GM19324 (cell line): ENCODE measurements at regions not wholly inside any gene's neighbourhood (a gene's known extent, or its start where the extent isn't known, plus 50 kb on each side); places are given as distances from the start of the nearest gene placed in this dataset.

ENCODE experiments used
- ATAC-seq: cut with Tn5 transposase; IDR thresholded peaks from one replicate; pipeline ENCODE4 v1.9.1; 2021; ENCODE audit warnings: mild to moderate bottlenecking, moderate library complexity; ENCODE audit not compliant: unreplicated experiment, low FRiP score

DNA sequence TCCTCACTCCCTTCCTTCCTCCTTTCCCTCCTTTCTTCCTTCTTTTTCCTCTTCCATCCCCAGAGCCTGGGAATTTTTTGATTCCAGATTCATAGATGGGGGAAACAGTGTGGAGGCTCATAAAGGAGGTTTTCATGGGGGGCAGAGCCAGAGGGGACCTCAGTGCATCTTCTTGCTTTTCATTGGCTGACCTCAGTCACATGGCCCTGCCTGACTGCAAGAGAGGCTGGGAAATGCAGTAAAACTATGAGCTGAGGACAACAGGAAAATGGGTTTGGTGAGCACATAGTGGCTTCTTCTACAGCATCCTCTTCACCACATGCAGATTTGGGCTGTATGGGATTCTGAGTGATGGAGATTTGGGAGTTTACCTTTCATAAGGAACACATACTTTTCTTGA, 437.1 kb upstream of the TBX3 start:
- ATAC-seq: no peak

DNA sequence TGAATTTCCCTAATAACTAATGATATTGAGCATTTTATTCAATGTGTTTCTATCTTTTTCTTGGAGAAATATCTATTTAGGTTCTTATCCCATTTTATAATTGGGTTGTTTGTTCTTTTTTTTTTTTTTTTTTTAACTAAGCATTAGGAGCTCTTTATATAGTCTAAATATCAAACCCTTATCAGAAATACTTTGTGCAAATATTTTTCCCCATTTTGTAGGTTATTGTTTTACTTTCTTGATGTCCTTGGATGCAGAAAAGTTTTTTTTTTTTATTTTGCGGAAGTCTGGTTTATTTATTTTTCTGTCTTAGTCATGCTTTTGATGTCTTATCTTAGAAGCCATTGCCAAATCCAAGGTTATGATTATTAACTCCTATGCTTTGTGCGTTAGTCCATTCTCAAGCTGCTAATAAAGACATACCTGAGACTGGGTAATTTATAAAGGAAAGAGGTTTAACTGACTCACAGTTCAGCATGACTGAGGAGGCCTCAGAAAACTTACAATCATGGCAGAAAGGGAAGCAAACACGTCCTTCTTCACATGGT, 434.3 kb upstream of the TBX3 start:
- ATAC-seq: no peak

DNA sequence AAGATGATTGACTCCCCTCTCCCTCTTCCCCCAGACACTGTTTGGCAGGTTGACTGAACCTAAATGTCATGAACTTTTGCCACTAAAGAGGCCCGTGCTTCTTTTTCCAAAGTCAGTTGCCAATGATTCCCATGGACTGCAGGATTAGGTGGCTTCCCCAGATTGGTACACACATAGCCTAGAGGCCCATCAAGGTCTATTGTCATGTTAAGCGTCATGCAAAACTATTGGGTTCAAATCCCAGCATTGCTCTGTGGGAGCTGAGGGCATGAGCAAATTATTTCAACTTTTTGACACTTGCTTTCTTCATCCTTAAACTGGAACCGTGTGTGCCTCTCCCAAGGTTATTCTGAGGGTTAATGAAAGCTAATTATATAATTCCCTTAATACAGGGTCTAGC, 430.2 kb upstream of the TBX3 start:
- ATAC-seq: no peak

DNA sequence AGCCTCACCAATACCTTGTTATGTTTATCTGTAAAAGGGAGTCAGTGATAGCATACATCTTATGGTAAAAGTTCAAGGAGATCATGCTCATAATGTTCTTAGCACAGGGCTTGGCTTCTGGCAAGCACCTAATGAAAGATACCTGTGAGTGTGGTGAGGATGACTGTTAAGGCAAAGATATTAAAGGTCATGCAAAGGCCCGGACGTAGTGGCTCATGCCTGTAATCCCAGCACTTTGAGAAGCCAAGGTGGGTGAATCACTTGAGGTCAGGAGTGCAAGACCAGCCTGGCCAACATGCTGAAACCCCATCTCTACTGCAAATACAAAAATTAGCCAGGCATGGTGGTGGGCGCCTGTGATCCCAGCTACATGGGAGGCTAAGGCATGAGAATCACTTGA, 425.9 kb upstream of the TBX3 start:
- ATAC-seq: no peak

DNA sequence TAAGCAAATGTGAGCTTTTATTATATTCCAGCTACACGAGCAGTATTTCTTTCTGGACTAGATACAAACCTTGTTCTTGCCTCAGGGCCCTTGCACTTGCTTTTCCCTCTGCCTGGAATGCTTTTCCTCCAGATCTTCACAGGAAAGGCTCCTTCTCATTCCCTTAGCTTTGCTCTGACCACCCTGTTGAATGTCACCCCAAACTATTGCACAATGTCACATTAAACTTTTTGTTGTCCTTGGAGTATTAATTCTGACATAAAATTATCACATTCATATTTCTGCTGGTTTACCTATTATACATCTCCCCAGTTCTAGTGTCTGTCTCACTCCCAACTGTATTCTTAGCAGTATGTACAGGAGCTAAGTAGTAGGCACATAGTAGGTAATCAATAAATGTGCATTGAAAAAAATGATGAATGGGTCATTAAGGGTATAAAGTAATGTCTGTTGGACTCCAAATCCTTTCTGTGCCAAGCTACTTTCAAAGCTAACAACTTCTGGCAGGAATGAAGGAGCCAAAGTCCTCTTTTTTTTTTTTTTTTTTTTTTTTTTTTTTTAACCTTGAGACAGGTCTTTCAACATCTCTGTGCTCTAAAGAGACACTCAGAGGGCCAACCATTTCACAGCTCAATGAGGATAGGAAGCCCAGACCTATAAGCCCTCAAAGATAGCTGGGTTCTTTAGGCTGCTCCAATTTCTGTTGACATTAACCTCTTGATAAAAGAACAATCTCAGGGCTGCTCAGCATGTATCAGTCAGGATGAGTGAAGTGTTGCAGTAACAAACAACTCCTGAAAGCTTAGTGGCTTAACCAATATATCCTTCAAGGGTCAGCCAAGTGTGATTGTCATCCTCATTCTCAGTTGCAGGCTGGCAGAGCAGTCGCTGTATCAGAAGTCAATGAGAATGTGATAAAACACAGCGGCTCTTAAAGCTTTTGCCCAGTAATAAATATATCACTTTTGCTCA, 424.4 kb upstream of the TBX3 start:
- no peak for ATAC-seq

DNA sequence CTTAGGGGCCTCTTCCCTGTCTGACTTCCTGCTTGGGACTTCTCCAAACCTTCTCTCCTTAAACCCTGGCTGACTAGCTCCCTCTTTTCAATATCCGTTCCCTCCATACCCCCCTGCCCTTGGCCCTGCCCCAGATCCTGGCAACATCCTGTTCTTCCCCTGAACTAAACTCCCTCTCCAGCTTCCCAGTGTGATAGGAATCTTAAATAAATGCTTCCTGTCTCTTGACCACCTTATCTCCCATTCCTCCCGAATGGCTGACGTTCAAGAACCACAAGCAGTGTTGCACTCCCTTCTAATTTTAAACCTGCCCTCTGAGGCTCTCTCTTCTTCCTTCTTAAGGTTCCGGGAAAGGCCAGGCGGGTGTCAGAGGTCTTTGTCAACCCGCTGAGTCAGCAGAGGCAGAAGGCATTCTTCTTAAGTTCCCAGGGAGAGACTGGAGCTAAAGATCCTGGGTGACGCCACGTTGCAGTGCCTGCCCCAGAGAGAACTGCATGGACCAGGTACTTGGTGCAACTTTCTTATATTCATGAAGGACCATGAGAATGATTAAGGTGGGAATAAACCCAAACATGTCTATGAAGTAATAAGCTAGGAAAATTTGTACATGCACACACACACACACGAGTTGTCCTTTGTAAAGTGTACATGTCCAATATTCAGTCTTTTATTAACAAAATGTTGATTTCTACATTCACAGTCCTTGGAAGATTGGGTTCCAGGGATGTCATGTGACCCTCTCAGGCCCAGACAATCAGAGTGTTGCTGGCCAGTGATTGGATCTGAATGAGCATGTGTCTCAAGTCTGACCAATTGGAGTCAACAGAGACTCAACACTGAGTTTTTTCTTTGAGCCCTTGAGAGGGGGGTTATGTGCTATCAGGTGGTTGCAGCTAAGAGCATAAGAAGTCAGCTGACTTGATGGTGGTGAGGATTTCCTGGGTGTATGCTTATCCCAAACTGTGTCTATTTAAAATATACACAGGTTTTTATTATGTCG, 420.2 kb upstream of the TBX3 start:
- ATAC-seq: no peak

DNA sequence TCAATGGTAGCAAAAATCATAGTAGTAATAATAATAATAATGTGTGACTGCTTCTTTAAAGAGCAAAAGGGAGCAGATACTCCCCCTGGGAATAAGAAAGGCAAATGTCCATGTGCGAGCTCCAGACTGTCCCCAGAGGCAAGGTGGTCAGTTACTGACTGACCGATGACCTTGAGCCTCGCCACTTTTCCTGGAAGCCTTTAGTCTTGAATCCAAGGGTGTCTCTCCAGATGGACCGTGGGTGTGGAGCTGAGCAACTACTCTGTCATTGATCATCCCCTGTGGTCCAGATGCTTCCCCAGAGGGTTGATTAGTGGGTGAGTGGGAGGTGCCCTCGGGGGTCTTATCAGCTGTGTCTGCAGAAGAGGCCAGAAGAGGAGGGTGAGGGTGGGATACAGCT, 418.5 kb upstream of the TBX3 start:
- ATAC-seq: no peak

DNA sequence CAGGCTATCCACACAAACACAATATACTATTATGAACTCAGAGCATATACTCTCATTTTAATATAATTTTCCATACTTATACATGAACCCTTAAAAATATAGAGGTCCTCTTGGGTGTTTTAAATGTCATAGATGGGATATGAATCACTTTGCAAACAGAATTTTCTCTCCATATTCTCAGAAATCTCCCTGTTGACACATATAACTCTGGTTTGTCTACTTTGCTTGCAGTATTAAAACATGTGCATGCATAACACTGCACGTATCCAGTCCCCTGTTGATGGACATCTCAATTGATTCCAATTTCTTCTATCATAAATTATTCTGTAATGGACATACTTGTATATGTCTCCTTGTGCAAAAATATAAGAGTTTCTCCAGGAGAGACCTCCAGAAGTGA, 417.5 kb upstream of the TBX3 start:
- no peak for ATAC-seq

DNA sequence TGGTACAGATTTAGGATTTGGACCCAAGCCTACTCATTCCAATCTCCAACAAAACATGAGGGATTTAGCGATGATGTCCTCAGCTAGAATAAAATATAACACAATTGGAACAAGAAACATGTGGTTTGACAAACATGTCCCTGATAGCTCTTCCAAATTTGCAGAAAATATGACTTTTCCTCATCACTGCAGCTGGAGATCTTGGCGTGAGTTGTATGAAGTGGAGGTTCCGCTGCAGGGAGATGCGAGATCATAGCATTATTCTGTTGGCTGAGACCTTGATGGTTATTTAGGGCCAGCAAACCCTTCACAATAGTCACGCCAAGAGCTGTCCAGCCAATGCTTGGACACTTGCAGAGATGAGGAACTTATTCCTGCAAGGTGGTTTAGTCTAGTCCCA, 413.4 kb upstream of the TBX3 start:
- ATAC-seq: no peak

DNA sequence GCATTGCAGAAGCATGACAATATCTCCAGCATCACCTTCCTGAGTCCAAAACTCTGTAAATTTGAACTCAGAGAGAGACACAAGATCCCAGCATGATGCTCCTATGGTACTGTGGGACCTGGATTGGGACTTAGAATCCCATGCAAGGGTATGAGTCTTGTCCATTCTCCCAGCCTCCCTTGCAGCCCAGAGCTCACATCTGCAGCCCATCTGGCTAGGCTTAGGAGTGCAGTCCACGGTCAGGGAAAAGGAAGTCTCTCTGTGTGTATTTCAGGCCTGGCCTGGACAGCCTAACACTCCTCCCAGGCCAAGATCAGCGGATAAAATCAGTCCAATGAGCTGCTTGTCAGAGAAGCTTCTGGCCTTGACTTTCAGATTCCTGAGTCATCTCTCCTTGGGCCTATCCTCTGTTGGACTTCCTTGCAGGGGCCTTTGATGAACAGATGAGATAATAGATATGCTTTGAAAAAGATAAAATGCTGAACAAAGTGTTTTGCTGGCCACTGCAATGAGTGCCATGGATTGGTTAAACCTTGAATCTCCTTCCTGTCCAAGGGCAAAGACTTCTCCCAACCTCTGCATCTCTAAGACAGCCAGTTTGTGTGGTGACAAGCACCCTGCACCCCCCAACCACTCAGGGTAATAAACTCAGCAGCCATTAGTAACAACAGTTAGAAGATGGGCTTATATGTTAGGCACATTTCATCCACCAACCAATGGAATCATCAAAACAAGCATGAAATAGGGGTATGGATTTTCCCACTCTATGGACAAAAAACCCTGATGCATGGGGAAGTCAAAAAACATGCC, 412.8 kb upstream of the TBX3 start:
- no peak for ATAC-seq

DNA sequence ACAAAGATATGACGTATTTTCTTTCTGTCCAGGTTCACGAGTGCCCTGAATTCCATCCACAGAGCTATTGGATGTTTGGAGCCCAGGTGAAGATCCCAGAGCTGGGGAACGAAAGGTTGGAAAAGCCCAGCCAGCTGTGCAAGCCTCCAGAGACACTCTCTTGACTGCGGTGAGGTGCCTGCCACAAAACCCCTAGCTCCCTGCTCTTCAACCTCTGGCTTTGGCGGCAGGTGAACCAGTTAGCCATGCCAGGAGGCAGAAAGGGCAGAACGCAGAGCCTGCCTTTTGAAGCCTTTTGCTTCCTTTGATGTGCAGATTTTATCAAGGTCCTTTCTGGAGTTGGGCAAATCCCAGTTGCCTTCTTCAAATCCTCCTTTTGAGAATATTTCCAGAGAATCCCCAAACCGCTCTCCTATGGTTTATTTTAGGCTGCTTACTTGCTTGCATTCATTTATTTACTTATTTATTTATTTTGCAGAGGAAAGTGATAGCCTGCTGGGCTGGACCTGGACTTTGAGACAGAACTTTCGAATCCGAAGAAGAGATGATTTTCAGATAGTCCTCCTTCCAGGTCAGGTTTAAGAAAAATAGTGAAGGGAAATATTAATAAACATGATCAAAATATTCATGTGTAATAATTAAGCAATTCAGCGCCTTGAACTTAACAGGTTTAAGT, 411.2 kb upstream of the TBX3 start:
- ATAC-seq: no peak

DNA sequence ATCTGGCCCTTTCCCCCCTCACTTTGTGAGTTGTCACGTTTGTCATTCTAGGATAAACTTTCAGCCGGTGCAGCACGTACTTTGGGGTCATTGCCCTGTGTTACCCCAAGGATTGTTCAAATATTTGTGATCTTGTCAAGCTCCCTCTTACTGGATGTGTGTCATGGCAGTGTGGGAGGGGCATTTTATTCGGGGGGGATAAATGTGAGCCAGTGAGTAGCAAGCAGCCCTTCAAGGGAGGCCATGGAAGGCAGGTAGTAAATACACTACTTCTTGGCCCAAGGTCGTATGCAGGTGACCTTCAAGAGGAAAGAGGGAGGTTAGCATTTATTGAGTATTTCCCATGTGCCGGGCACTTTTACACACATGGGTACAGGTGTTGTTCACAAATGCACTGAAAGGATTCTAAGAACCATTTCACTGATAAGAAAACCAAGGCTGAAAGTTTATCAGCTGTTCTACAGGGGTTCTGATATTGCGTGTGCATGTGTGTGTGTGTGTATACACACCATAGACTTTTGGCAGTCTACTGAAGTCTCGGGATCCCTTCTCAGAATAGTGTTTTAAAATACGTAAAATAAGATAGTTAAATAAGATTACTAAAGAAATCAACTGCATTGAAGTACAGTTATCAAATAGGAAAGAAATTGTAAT, 410.3 kb upstream of the TBX3 start:
- no peak for ATAC-seq

DNA sequence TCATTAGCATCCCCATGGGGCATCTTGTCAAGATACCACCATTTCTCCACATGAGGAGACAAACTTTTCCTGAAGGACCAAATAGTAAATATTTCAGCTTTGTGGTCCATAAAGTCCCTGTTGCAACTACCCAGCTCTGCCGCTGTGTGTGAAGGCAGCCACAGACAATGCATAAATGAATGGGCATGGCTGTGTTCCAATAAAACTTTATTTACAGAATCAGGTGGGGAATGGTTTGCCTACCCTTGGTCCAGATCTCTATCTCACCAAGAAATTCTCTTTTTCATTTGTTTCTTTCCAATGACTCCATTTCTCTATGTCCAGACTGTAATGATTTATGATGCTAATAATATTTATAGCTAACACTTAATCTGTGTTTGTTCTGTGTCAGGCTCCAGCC, 409.3 kb upstream of the TBX3 start:
- ATAC-seq: no peak

DNA sequence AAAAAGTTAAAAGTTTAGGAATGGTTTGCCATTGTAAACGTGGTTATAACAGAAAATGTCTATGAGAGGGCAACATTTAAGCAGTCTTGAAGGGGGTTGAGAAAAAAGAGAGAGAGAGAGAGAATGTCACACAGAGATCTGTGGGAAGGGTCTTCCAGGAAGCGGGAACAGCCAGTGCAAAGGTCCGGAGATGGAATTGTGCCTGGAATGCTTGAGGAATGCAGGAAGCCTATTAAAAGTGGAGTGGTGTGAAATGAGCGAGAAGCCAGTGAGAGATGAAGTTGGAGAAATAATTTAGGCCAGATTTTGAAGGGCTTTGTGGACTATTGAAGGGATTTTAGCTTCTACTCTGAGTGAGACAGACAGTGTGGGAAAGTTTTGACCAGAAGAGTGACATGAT, 406.8 kb upstream of the TBX3 start:
- ATAC-seq: no peak

DNA sequence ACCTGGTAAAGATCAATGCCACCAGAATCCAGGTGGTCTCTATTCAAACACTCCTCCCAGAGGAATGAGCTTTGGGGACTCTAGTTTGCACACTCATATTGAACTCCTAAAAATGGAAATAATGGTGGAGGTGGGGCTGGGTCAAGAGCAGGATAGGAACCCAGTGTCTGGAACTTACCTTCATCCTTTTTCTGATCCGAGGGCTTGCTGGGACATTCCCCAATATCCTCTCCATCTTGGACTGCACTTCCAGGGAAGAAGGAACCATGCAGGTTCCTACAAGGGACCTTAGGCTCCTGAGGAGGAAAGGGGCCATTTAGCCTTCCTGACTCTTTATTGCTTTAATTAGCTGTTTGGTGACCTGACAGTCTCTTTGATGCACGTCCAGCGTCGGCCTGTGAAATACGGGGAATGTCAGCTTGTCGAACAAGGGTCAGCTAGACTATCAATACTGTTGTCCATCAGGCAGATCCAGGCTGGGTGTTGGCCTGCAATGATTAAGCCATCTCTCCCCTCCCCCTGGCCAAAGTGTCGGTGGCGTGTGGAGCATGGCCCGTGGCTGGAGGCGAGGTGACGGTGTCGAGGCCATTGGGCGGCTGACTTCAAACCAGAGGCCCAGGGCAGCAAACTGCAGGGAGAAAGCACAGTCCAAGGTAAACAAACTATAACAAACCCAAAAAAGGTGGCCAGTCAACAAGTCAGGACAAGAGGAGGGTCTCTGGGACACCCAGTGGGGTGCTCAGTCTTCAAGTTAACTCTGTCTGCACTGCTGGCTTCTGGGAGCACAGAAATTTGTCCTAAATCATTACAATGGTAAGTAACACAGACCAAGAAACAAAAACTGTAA, 405.2 kb upstream of the TBX3 start:
- ATAC-seq: no peak

DNA sequence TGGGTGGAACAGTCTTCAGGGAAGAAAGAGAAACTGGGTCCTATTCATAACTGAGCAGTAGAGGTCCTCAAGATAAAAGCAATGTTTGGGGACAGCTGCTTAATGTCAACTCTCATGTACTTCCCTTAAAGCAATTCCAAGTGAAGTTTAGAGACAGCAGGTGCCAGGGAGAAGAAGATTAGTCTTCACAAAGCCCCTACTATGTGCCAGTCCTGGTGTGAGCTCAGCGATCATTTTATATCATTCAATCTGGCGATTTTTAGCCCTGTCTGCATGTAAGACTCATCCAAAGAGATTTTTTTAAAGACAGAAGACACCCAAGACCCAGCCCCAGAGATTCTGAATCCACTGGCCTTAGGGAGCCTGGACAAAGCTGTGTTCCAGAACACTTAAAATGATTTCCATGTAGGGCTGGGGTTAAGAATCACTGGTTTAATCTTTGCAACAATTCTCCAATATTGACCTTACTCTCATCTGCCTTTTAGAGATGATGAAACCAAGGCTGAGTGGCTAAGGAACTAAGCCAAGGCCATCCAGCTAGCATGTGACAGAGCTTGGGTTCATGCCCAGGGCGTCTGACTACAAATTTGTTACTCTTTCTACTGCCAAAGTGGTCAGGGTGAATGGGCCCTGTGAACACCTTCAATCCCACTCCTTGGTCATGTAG, 404.5 kb upstream of the TBX3 start:
- ATAC-seq: no peak

DNA sequence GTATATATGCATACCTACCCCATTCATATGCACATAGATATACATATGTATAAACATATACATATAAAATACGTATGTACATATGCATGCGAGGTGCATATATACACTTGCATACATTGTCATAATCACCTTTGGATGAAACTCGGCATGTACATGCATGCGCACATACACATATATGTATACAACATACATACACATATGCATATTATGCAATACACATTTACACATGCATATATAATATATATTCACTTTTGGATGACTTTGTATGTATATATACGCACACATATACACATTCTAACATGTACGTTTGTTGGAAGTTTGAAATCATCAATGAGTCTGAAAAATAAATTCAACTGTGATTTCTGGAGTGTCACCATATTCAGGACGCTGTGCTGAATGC, 401.6 kb upstream of the TBX3 start:
- ATAC-seq: no peak

DNA sequence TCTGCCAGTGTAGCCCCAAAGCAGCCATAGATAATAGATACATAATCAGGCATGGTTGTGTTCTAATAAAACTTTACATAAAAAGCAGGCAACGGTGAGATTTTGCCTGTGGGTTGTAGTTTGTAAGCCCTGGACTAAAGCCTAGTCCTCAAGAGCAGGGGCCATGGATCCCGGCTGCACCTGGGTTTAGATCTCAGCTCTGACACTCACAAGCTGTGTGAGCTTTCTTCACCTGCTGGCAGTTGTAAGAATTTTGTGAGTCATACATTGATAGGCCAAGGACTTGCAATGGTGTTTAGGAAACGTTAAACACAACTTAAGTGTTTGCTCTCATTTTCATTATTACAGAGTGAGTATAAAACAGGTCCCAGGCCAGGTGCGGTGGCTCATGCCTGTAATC, 395.8 kb upstream of the TBX3 start:
- no peak for ATAC-seq
